HCT116 (cell line): ENCODE measurements at regions not wholly inside any gene's neighbourhood (a gene's known extent, or its start where the extent isn't known, plus 50 kb on each side); places are given as distances from the start of the nearest gene placed in this dataset.

Experiments
- ATAC-seq: fragments of 200-7000 bp; cut with Tn5 transposase; 2 replicates; pipeline ENCODE4 v1.9.1; 2020; ENCODE audit warnings: mild to moderate bottlenecking, moderate library complexity
- BruUV-seq: library from RNA; stranded (reverse); fragments of 400-500 nt; replicated peaks from 2 replicates; lab custom pipeline; 2021; lab: Mats Ljungman, UMichigan
- CTCF ChIA-PET: fragments of 300-600 bp; sonication (Branson Sonifier 250); formaldehyde crosslinking; loops from one replicate; lab custom pipeline; 2021; ENCODE audit warnings: antibody characterized with exemption; lab: Charles Lee
- POLR2A ChIA-PET: fragments of 300-600, 350-600 bp; sonication (Branson Sonifier 250); formaldehyde crosslinking; loops from one replicate; lab custom pipeline; 2021; ENCODE audit warnings: antibody characterized with exemption; lab: Charles Lee
- RAD21 ChIA-PET, 2 experiments: fragments of 300-600 bp; sonication (Branson Sonifier 250); formaldehyde crosslinking; loops; one replicate each; lab custom pipeline; 2023; ENCODE audit warnings: low total read pairs in 2 of 2; ENCODE audit not compliant: uncharacterized antibody in 2 of 2, unreplicated experiment in 2 of 2, low non-redundant PET in 1 of 2; lab: Charles Lee
- DNase-seq: peaks from one replicate; pipeline ENCODE4 v3.0.0-alpha.2; 2010; ENCODE audit warnings: low read depth, low spot score
- H2AFZ ChIP-seq: fragments of 200-600 bp; shearing (Covaris generic), sonication (generic); 2 replicates; pipeline ENCODE4 v1.6.1; 2017; ENCODE audit warnings: low read depth, mixed run types, mixed read lengths, antibody characterized with exemption, low read length; ENCODE audit not compliant: poor library complexity, severe bottlenecking
- H3K27ac ChIP-seq: 2 replicates; pipeline ENCODE4 v1.5.1; 2012; ENCODE audit warnings: low read depth, low read length
- H3K27me3 ChIP-seq: fragments of 200-600 bp; sonication (generic); 2 replicates; pipeline ENCODE4 v1.6.1; 2016; ENCODE audit warnings: mixed run types, low read length, mixed read lengths; ENCODE audit not compliant: insufficient read depth
- H3K36me3 ChIP-seq, 2 experiments: fragments of 200-500 bp in 1 of 2; fragments of 200-600 bp in 1 of 2; sonication (Bioruptor generic) in 1 of 2; sonication (generic) in 1 of 2; 2 replicates each; pipeline versions ENCODE4 v1.5.1 to v1.6.1; 2014 to 2016; ENCODE audit warnings: low read length in 2 of 2, inconsistent platforms in 1 of 2, mixed read lengths in 1 of 2, mixed run types in 1 of 2; ENCODE audit not compliant: insufficient read depth in 2 of 2, control insufficient read depth in 1 of 2
- H3K4me1 ChIP-seq, 2 experiments: fragments of 200-600 bp in 1 of 2; sonication (generic) in 1 of 2; 2 replicates each; pipeline versions ENCODE4 v1.5.1 to v1.6.1; 2012 to 2017; ENCODE audit warnings: low read length in 2 of 2, inconsistent platforms in 1 of 2, mild to moderate bottlenecking in 1 of 2, mixed read lengths in 1 of 2, mixed run types in 1 of 2, moderate library complexity in 1 of 2; ENCODE audit not compliant: insufficient read depth in 2 of 2, control insufficient read depth in 1 of 2
- H3K4me2 ChIP-seq: fragments of 200-600 bp; sonication (generic); 2 replicates; pipeline ENCODE4 v1.6.1; 2017; ENCODE audit warnings: mixed run types, low read length, mixed read lengths
- H3K4me3 ChIP-seq, 2 experiments: fragments of 200-600 bp in 1 of 2; sonication (generic) in 1 of 2; replicated peaks in 1 of 2; 2 replicates each; pipeline ENCODE4 v1.5.1; 2011 to 2016; ENCODE audit warnings: low read length in 2 of 2, control low read depth in 1 of 2, low read depth in 1 of 2, mild to moderate bottlenecking in 1 of 2, mixed read lengths in 1 of 2, mixed run types in 1 of 2
- H3K79me2 ChIP-seq: fragments of 200-600 bp; sonication (generic); 2 replicates; pipeline ENCODE4 v1.6.1; 2017; ENCODE audit warnings: mild to moderate bottlenecking, mixed run types, low read length, moderate library complexity, mixed read lengths; ENCODE audit not compliant: insufficient read depth
- H3K9ac ChIP-seq: fragments of 200-600 bp; sonication (generic); 2 replicates; pipeline ENCODE4 v1.6.1; 2016; ENCODE audit warnings: low read length, mixed read lengths
- H3K9me2 ChIP-seq: fragments of 200-600 bp; sonication (generic), shearing (Covaris generic); 2 replicates; pipeline ENCODE4 v1.6.1; 2017; ENCODE audit warnings: mixed run types, mild to moderate bottlenecking, moderate library complexity; ENCODE audit not compliant: insufficient read depth
- H3K9me3 ChIP-seq, 2 experiments: fragments of 200-500 bp in 1 of 2; fragments of 200-600 bp in 1 of 2; sonication (Bioruptor generic) in 1 of 2; sonication (generic) in 1 of 2; 2 replicates each; pipeline ENCODE4 v1.6.1; 2014 to 2017; ENCODE audit warnings: low read length in 2 of 2, mixed read lengths in 2 of 2, inconsistent platforms in 1 of 2, low read depth in 1 of 2, mild to moderate bottlenecking in 1 of 2, mixed run types in 1 of 2, moderate library complexity in 1 of 2; ENCODE audit not compliant: control insufficient read depth in 1 of 2, insufficient read depth in 1 of 2
- H4K20me1 ChIP-seq: fragments of 200-600 bp; sonication (generic), shearing (Covaris generic); 2 replicates; pipeline ENCODE4 v1.6.1; 2017; ENCODE audit warnings: mixed run types, mild to moderate bottlenecking, moderate library complexity; ENCODE audit not compliant: insufficient read depth
- CBX3 ChIP-seq: IDR thresholded peaks from 2 replicates; pipeline ENCODE4 v1.6.1; 2012; ENCODE audit warnings: low read depth
- CEBPB ChIP-seq: IDR thresholded peaks from 2 replicates; pipeline ENCODE4 v1.6.1; 2012; ENCODE audit warnings: low read depth
- EGR1 ChIP-seq: IDR thresholded peaks from 2 replicates; pipeline ENCODE4 v1.6.1; 2012; ENCODE audit warnings: low read depth
- ELF1 ChIP-seq: IDR thresholded peaks from 2 replicates; pipeline ENCODE4 v1.6.1; 2012; ENCODE audit warnings: low read depth, borderline replicate concordance
- EZH2 ChIP-seq: fragments of 200-600 bp; sonication (generic); IDR thresholded peaks from 2 replicates; pipeline ENCODE4 v1.6.1; 2017; ENCODE audit warnings: antibody characterized with exemption, mixed run types
- EZH2phosphoT487 ChIP-seq: fragments of 200-600 bp; IDR thresholded peaks from 2 replicates; pipeline ENCODE4 v1.6.1; 2018; ENCODE audit warnings: antibody characterized with exemption, borderline replicate concordance
- FOSL1 ChIP-seq: IDR thresholded peaks from 2 replicates; pipeline ENCODE4 v1.6.1; 2012; ENCODE audit warnings: low read depth
- JUND ChIP-seq: IDR thresholded peaks from 2 replicates; pipeline ENCODE4 v1.6.1; 2012
- POLR2A ChIP-seq: IDR thresholded peaks from 2 replicates; pipeline ENCODE4 v1.7.0; 2011; ENCODE audit warnings: borderline replicate concordance; ENCODE audit not compliant: insufficient read depth, insufficient read length; ENCODE audit errors: extremely low read depth
- POLR2AphosphoS5 ChIP-seq: IDR thresholded peaks from 2 replicates; pipeline ENCODE4 v1.6.1; 2011; ENCODE audit warnings: mild to moderate bottlenecking, low read depth, low read length, moderate library complexity
- SIN3A ChIP-seq: IDR thresholded peaks from 2 replicates; pipeline ENCODE4 v1.6.1; 2012; ENCODE audit warnings: low read depth
- SP1 ChIP-seq: IDR thresholded peaks from 2 replicates; pipeline ENCODE4 v1.6.1; 2012; ENCODE audit warnings: low read depth
- TCF7L2 ChIP-seq: IDR thresholded peaks from 2 replicates; pipeline ENCODE4 v1.7.0; 2011; ENCODE audit warnings: borderline replicate concordance, inconsistent platforms; ENCODE audit not compliant: insufficient read depth, insufficient read length; ENCODE audit errors: extremely low read depth
- YY1 ChIP-seq: IDR thresholded peaks from 2 replicates; pipeline ENCODE4 v1.6.1; 2011; ENCODE audit warnings: low read length, low read depth, moderate library complexity, mild to moderate bottlenecking; ENCODE audit not compliant: insufficient replicate concordance; ENCODE audit errors: extremely low read depth
- ZNF274 ChIP-seq: fragments of 200-500 bp; sonication (Bioruptor generic); IDR thresholded peaks from 2 replicates; pipeline ENCODE4 v1.6.1; 2014; ENCODE audit warnings: mild to moderate bottlenecking, low read depth, low read length, inconsistent platforms
- intact Hi-C: fragments of 100-400 bp; cut with micrococcal nuclease; formaldehyde crosslinking; loops from 2 replicates; pipeline ENCODE4 v1.10.0; 2022
- TF ChIP-seq, protein P1 (sequence below): IDR thresholded peaks from 2 replicates; pipeline ENCODE4 v1.6.1; 2012
- TF ChIP-seq, protein P2 (sequence below): IDR thresholded peaks from 2 replicates; pipeline ENCODE4 v1.6.1; 2012; ENCODE audit warnings: low read depth
- TF ChIP-seq, protein P3 (sequence below): IDR thresholded peaks from 2 replicates; pipeline ENCODE4 v1.6.1; 2011; ENCODE audit warnings: mild to moderate bottlenecking, low read length, moderate library complexity; ENCODE audit not compliant: insufficient replicate concordance; ENCODE audit errors: extremely low read depth

DNA sequence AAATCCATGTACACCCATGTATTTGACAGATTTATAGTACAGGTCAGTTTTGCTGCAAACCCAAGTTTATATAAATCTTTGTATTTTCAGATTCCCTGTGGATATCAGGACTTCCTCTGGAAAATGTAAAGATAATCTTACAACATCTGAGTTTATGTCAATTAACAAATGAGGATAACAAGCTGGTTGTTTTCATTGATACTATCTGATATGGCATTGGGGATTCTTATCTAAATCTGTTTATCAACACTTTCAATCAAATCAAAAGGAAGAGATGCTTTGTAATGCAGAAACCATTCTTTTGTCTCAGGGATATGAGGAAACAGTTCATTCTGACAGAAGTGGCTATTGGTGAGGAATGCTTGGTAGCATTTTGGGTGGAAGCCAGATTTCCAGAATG, 64.9 kb upstream of the FAM204A start:
- DNase-seq (no peak), ATAC-seq (no peak)
- Histone ChIP-seq H3K9me3 (no peaks in the 10 kb centered on the region), H3K4me3 (no peak overlapping the region), H3K4me2 (no peak overlapping the region), H3K27me3 (peaks cover 5% of the 10 kb centered on the region; the same call in 1 of the 2 replicates), H2AFZ (no peak overlapping the region), H3K27ac (no peak overlapping the region), H3K36me3 (no peaks in the 10 kb centered on the region), H3K79me2 (no peaks in the 10 kb centered on the region), H3K9me2 (no peaks in the 10 kb centered on the region), H3K9ac (no peak overlapping the region), H4K20me1 (no peaks in the 10 kb centered on the region), H3K4me1 (no peaks in the 10 kb centered on the region)
- no peak for TF ChIP-seq CEBPB
- TF ChIP-seq, protein P1, sequence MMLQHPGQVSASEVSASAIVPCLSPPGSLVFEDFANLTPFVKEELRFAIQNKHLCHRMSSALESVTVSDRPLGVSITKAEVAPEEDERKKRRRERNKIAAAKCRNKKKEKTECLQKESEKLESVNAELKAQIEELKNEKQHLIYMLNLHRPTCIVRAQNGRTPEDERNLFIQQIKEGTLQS, result no peak
- no peak for TF ChIP-seq JUND
- TF ChIP-seq ELF1, result no peak
- TF ChIP-seq SP1, result no peak
- no peak for TF ChIP-seq EGR1
- TF ChIP-seq POLR2AphosphoS5, result no peak
- TF ChIP-seq, protein P2, sequence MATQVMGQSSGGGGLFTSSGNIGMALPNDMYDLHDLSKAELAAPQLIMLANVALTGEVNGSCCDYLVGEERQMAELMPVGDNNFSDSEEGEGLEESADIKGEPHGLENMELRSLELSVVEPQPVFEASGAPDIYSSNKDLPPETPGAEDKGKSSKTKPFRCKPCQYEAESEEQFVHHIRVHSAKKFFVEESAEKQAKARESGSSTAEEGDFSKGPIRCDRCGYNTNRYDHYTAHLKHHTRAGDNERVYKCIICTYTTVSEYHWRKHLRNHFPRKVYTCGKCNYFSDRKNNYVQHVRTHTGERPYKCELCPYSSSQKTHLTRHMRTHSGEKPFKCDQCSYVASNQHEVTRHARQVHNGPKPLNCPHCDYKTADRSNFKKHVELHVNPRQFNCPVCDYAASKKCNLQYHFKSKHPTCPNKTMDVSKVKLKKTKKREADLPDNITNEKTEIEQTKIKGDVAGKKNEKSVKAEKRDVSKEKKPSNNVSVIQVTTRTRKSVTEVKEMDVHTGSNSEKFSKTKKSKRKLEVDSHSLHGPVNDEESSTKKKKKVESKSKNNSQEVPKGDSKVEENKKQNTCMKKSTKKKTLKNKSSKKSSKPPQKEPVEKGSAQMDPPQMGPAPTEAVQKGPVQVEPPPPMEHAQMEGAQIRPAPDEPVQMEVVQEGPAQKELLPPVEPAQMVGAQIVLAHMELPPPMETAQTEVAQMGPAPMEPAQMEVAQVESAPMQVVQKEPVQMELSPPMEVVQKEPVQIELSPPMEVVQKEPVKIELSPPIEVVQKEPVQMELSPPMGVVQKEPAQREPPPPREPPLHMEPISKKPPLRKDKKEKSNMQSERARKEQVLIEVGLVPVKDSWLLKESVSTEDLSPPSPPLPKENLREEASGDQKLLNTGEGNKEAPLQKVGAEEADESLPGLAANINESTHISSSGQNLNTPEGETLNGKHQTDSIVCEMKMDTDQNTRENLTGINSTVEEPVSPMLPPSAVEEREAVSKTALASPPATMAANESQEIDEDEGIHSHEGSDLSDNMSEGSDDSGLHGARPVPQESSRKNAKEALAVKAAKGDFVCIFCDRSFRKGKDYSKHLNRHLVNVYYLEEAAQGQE, result no peak
- no peak for TF ChIP-seq SIN3A
- no peak for TF ChIP-seq ZNF274
- no peak for TF ChIP-seq CBX3
- no peak for TF ChIP-seq FOSL1
- no peak for TF ChIP-seq EZH2
- TF ChIP-seq TCF7L2, result no peak
- TF ChIP-seq EZH2phosphoT487, result no peak
- no peak for TF ChIP-seq POLR2A
- TF ChIP-seq YY1, result no peak
- TF ChIP-seq, protein P3, sequence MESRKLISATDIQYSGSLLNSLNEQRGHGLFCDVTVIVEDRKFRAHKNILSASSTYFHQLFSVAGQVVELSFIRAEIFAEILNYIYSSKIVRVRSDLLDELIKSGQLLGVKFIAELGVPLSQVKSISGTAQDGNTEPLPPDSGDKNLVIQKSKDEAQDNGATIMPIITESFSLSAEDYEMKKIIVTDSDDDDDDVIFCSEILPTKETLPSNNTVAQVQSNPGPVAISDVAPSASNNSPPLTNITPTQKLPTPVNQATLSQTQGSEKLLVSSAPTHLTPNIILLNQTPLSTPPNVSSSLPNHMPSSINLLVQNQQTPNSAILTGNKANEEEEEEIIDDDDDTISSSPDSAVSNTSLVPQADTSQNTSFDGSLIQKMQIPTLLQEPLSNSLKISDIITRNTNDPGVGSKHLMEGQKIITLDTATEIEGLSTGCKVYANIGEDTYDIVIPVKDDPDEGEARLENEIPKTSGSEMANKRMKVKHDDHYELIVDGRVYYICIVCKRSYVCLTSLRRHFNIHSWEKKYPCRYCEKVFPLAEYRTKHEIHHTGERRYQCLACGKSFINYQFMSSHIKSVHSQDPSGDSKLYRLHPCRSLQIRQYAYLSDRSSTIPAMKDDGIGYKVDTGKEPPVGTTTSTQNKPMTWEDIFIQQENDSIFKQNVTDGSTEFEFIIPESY, result no peak
- intact Hi-C loops, result no loop called here
- ChIA-PET RAD21 (no interaction called here), POLR2A (no interaction called here), CTCF (interaction anchor here (1.5 kb wide), 1 partner anchor 10 kb away, joined by 3 read pairs; no protein-coding TSS in a partner anchor)
- no TSS peak for BruUV-seq
